ENCODE measurements at regions not wholly inside any gene's neighbourhood (a gene's known extent, or its start where the extent isn't known, plus 50 kb on each side); places are given as distances from the start of the nearest gene placed in this dataset.

GRCh38 chr10:7471720-7472367, 61.0 kb upstream of the SFMBT2 start:
- TF ChIP-seq ATF1 (CRISPR knock-in tag; IDR thresholded peaks at IDR 0.05) = no peak
- no peak for TF ChIP-seq CTCF (IDR thresholded peaks at IDR 0.05)
- no peak for TF ChIP-seq FOXK1 (CRISPR knock-in tag; IDR thresholded peaks at IDR 0.05)
- no peak for TF ChIP-seq GABPB1 (CRISPR knock-in tag; IDR thresholded peaks at IDR 0.05)
- no peak for TF ChIP-seq FOXP4 (CRISPR knock-in tag; IDR thresholded peaks at IDR 0.05)
- TF ChIP-seq ZBTB21 (CRISPR knock-in tag; IDR thresholded peaks at IDR 0.05; ENCODE audit: borderline replicate concordance) = no peak
- no peak for TF ChIP-seq EMX1 (CRISPR knock-in tag; IDR thresholded peaks at IDR 0.05)
- TF ChIP-seq E2F5 (CRISPR knock-in tag; IDR thresholded peaks at IDR 0.05) = no peak
- TF ChIP-seq, protein P1, sequence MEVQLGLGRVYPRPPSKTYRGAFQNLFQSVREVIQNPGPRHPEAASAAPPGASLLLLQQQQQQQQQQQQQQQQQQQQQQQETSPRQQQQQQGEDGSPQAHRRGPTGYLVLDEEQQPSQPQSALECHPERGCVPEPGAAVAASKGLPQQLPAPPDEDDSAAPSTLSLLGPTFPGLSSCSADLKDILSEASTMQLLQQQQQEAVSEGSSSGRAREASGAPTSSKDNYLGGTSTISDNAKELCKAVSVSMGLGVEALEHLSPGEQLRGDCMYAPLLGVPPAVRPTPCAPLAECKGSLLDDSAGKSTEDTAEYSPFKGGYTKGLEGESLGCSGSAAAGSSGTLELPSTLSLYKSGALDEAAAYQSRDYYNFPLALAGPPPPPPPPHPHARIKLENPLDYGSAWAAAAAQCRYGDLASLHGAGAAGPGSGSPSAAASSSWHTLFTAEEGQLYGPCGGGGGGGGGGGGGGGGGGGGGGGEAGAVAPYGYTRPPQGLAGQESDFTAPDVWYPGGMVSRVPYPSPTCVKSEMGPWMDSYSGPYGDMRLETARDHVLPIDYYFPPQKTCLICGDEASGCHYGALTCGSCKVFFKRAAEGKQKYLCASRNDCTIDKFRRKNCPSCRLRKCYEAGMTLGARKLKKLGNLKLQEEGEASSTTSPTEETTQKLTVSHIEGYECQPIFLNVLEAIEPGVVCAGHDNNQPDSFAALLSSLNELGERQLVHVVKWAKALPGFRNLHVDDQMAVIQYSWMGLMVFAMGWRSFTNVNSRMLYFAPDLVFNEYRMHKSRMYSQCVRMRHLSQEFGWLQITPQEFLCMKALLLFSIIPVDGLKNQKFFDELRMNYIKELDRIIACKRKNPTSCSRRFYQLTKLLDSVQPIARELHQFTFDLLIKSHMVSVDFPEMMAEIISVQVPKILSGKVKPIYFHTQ (CRISPR knock-in tag; IDR thresholded peaks at IDR 0.05) = no peak
- TF ChIP-seq SMAD3 (CRISPR knock-in tag; IDR thresholded peaks at IDR 0.05; ENCODE audit: borderline replicate concordance) = no peak
- TF ChIP-seq ZNF121 (CRISPR knock-in tag; IDR thresholded peaks at IDR 0.05) = no peak
